ENCODE measurements at regions not wholly inside any gene's neighbourhood (a gene's known extent, or its start where the extent isn't known, plus 50 kb on each side); places are given as distances from the start of the nearest gene placed in this dataset.
"Not testable (repeated sequence)": the region's sequence is repeated elsewhere in the genome, so short reads cannot be mapped to it uniquely, and the experiment has no call there.

GRCh38 chr16:64272028-64272427, 849.8 kb downstream of the CDH11 start:
- H3K27ac Mint-ChIP-seq = no peak overlapping the region
- H3K4me1 Mint-ChIP-seq = no peaks in the 10 kb centered on the region
- H3K9me3 Mint-ChIP-seq = peaks cover 15% of the 10 kb centered on the region
- H3K4me3 Mint-ChIP-seq = no peak overlapping the region
- TF ChIP-seq CTCF (IDR thresholded peaks at IDR 0.05; ENCODE audit: unreplicated experiment in 3 of 3) = no peak
- no peaks in the 10 kb centered on the region for H3K36me3 Mint-ChIP-seq (ENCODE audit: low read depth)
- no peaks in the 10 kb centered on the region for H3K27me3 Mint-ChIP-seq (ENCODE audit: low read depth)

GRCh38 chr16:64269756-64270155, 852.1 kb downstream of the CDH11 start:
- no peak overlapping the region for H3K4me3 Mint-ChIP-seq
- H3K9me3 Mint-ChIP-seq = peaks cover 15% of the 10 kb centered on the region
- H3K27ac Mint-ChIP-seq = no peak overlapping the region
- H3K27me3 Mint-ChIP-seq (ENCODE audit: low read depth) = no peaks in the 10 kb centered on the region
- no peaks in the 10 kb centered on the region for H3K36me3 Mint-ChIP-seq (ENCODE audit: low read depth)
- TF ChIP-seq CTCF (IDR thresholded peaks at IDR 0.05; ENCODE audit: unreplicated experiment in 3 of 3) = no peak
- no peaks in the 10 kb centered on the region for H3K4me1 Mint-ChIP-seq

GRCh38 chr16:64265756-64266155, 856.1 kb downstream of the CDH11 start:
- no peaks in the 10 kb centered on the region for H3K36me3 Mint-ChIP-seq (ENCODE audit: low read depth)
- H3K4me1 Mint-ChIP-seq = peaks cover 6% of the 10 kb centered on the region
- H3K9me3 Mint-ChIP-seq = peaks cover 11% of the 10 kb centered on the region
- no peaks in the 10 kb centered on the region for H3K27me3 Mint-ChIP-seq (ENCODE audit: low read depth)
- no peak overlapping the region for H3K27ac Mint-ChIP-seq
- TF ChIP-seq CTCF (IDR thresholded peaks at IDR 0.05; ENCODE audit: unreplicated experiment in 3 of 3) = no peak
- no peak overlapping the region for H3K4me3 Mint-ChIP-seq

GRCh38 chr16:64260631-64261401, 861.0 kb downstream of the CDH11 start:
- not testable (repeated sequence) for H3K27me3 Mint-ChIP-seq (ENCODE audit: low read depth); H3K36me3 Mint-ChIP-seq (ENCODE audit: low read depth); H3K9me3 Mint-ChIP-seq

GRCh38 chr16:64254443-64255367, 867.2 kb downstream of the CDH11 start:
- H3K27ac Mint-ChIP-seq = no peak overlapping the region
- H3K27me3 Mint-ChIP-seq (ENCODE audit: low read depth) = no peaks in the 10 kb centered on the region
- H3K4me1 Mint-ChIP-seq = peaks cover 18% of the 10 kb centered on the region
- H3K36me3 Mint-ChIP-seq (ENCODE audit: low read depth) = no peaks in the 10 kb centered on the region
- no peaks in the 10 kb centered on the region for H3K9me3 Mint-ChIP-seq
- no peak for TF ChIP-seq CTCF (IDR thresholded peaks at IDR 0.05; ENCODE audit: unreplicated experiment in 3 of 3)
- no peak overlapping the region for H3K4me3 Mint-ChIP-seq

More at GRCh38 chr16:64260631-64261401, 861.0 kb downstream of the CDH11 start:
- not testable (repeated sequence) for H3K4me3 Mint-ChIP-seq, H3K4me1 Mint-ChIP-seq, H3K27ac Mint-ChIP-seq

- H3K27ac Mint-ChIP-seq = no peak overlapping the region
- peaks cover 22% of the 10 kb centered on the region for H3K4me1 Mint-ChIP-seq
- H3K27me3 Mint-ChIP-seq (ENCODE audit: low read depth) = no peaks in the 10 kb centered on the region
- no peak overlapping the region for H3K4me3 Mint-ChIP-seq
- no peaks in the 10 kb centered on the region for H3K9me3 Mint-ChIP-seq
- TF ChIP-seq CTCF (IDR thresholded peaks at IDR 0.05; ENCODE audit: unreplicated experiment in 3 of 3) = no peak
- H3K36me3 Mint-ChIP-seq (ENCODE audit: low read depth) = no peaks in the 10 kb centered on the region
Observed at GRCh38 chr16:64253525-64253924, 868.3 kb downstream of the CDH11 start.

Data from nephron (organoid).